Activated T-cell treated with anti-CD3 and anti-CD28 coated beads, Interleukin-2, amount 50 U/mL, for 24 hours (primary cell): ENCODE measurements at regions not wholly inside any gene's neighbourhood (a gene's known extent, or its start where the extent isn't known, plus 50 kb on each side); places are given as distances from the start of the nearest gene placed in this dataset.
"Not testable (repeated sequence)": the region's sequence is repeated elsewhere in the genome, so short reads cannot be mapped to it uniquely, and the experiment has no call there.

Experiments
- DNase-seq: peaks from one replicate; pipeline ENCODE4 v3.0.0-alpha.2; 2020
- H3K27ac Mint-ChIP-seq: 2 replicates; pipeline ENCODE4 v1.8.0; 2020; ENCODE audit warnings: mild to moderate bottlenecking, mixed read lengths
- H3K27me3 Mint-ChIP-seq: 2 replicates; pipeline ENCODE4 v1.8.0; 2020; ENCODE audit warnings: mixed read lengths
- H3K36me3 Mint-ChIP-seq: 2 replicates; pipeline ENCODE4 v1.8.0; 2020; ENCODE audit warnings: low read depth, mixed read lengths
- H3K4me1 Mint-ChIP-seq: 2 replicates; pipeline ENCODE4 v1.8.0; 2020; ENCODE audit warnings: low read depth, mixed read lengths
- H3K4me3 Mint-ChIP-seq: 2 replicates; pipeline ENCODE4 v1.8.0; 2020; ENCODE audit warnings: mild to moderate bottlenecking, moderate library complexity, mixed read lengths
- H3K9me3 Mint-ChIP-seq: 2 replicates; pipeline ENCODE4 v1.8.0; 2020; ENCODE audit warnings: mixed read lengths

- Mint-ChIP-seq H3K4me3 (no peak overlapping the region), H3K9me3 (peaks cover 11% of the 10 kb centered on the region), H3K4me1 (no peaks in the 10 kb centered on the region), H3K36me3 (no peaks in the 10 kb centered on the region), H3K27me3 (no peaks in the 10 kb centered on the region), H3K27ac (no peak overlapping the region)
- DNase-seq = no peak
Observed at GRCh38 chr5:30384171-30384570, 809.3 kb upstream of the CDH6 start.

GRCh38 chr5:30380228-30380627, 813.3 kb upstream of the CDH6 start:
- Mint-ChIP-seq H3K9me3 (peaks cover 9% of the 10 kb centered on the region), H3K27ac (no peak overlapping the region), H3K4me3 (no peak overlapping the region), H3K27me3 (no peaks in the 10 kb centered on the region), H3K36me3 (no peaks in the 10 kb centered on the region), H3K4me1 (no peaks in the 10 kb centered on the region)
- DNase-seq = no peak

- no peaks in the 10 kb centered on the region for H3K36me3 Mint-ChIP-seq
- no peak overlapping the region for H3K27ac Mint-ChIP-seq
- H3K27me3 Mint-ChIP-seq = no peaks in the 10 kb centered on the region
- DNase-seq = no peak
- H3K4me3 Mint-ChIP-seq = no peak overlapping the region
- no peaks in the 10 kb centered on the region for H3K4me1 Mint-ChIP-seq
- peaks cover 15% of the 10 kb centered on the region for H3K9me3 Mint-ChIP-seq
Observed at GRCh38 chr5:30376848-30377247, 816.6 kb upstream of the CDH6 start.

DNA sequence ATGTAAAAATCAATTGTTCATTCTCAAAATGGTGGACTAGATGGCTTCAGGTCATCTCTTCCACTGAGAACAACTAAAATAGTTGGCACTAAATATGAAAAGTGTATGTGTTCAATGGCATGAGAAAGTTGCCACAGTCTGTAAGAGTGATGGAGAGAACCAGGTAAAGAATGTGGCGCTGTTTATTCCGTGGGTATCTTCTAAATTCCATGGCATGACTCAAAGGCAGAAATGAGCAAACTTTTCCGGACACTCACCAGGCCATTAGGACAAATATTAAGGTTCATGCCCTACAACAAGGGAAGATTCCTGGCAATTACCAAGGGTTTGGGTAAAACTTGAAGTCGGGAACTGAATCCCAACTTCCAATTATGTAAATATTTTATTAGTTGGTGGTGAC, 825.4 kb upstream of the CDH6 start:
- Mint-ChIP-seq H3K4me3 (no peak overlapping the region), H3K9me3 (peaks cover 26% of the 10 kb centered on the region), H3K4me1 (no peaks in the 10 kb centered on the region), H3K27ac (no peak overlapping the region), H3K27me3 (no peaks in the 10 kb centered on the region), H3K36me3 (no peaks in the 10 kb centered on the region)
- no peak for DNase-seq

GRCh38 chr5:30365031-30365430, 828.5 kb upstream of the CDH6 start:
- H3K9me3 Mint-ChIP-seq = peaks cover 40% of the 10 kb centered on the region
- H3K4me3 Mint-ChIP-seq, H3K27me3 Mint-ChIP-seq, H3K27ac Mint-ChIP-seq, H3K4me1 Mint-ChIP-seq, DNase-seq, H3K36me3 Mint-ChIP-seq: not testable (repeated sequence)

- Mint-ChIP-seq H3K27ac (no peak overlapping the region), H3K4me1 (no peaks in the 10 kb centered on the region), H3K36me3 (no peaks in the 10 kb centered on the region), H3K4me3 (no peak overlapping the region), H3K27me3 (no peaks in the 10 kb centered on the region), H3K9me3 (peaks cover 20% of the 10 kb centered on the region)
- DNase-seq = no peak
Observed at GRCh38 chr5:30357371-30357770, 836.1 kb upstream of the CDH6 start.

DNA sequence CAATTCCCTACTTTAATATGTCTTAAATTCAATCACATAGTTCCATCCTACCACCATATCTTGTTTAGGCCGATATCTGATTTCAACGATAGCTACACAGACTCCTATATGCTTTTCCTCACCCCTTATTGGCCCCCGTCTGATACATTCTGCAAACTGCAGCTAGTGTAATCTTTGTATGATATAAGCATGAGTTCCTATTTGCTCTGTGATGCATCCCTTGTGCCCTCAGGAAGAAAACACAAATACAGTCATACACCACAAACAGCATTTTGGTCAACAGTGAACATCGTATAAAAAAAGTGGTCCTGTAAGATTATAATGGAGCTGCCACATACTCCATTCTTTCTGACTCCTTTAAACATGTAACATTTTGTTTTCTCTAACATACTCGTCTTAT, 837.8 kb upstream of the CDH6 start:
- H3K27me3 Mint-ChIP-seq = no peaks in the 10 kb centered on the region
- no peak overlapping the region for H3K27ac Mint-ChIP-seq
- H3K4me1 Mint-ChIP-seq = no peaks in the 10 kb centered on the region
- H3K36me3 Mint-ChIP-seq = no peaks in the 10 kb centered on the region
- DNase-seq = no peak
- H3K4me3 Mint-ChIP-seq = no peak overlapping the region
- H3K9me3 Mint-ChIP-seq = peaks cover 11% of the 10 kb centered on the region

GRCh38 chr5:30347858-30348257, 845.6 kb upstream of the CDH6 start:
- no peak overlapping the region for H3K27ac Mint-ChIP-seq
- no peaks in the 10 kb centered on the region for H3K4me1 Mint-ChIP-seq
- no peak for DNase-seq
- H3K9me3 Mint-ChIP-seq = peaks cover 12% of the 10 kb centered on the region
- no peaks in the 10 kb centered on the region for H3K27me3 Mint-ChIP-seq
- no peaks in the 10 kb centered on the region for H3K36me3 Mint-ChIP-seq
- H3K4me3 Mint-ChIP-seq = no peak overlapping the region

DNA sequence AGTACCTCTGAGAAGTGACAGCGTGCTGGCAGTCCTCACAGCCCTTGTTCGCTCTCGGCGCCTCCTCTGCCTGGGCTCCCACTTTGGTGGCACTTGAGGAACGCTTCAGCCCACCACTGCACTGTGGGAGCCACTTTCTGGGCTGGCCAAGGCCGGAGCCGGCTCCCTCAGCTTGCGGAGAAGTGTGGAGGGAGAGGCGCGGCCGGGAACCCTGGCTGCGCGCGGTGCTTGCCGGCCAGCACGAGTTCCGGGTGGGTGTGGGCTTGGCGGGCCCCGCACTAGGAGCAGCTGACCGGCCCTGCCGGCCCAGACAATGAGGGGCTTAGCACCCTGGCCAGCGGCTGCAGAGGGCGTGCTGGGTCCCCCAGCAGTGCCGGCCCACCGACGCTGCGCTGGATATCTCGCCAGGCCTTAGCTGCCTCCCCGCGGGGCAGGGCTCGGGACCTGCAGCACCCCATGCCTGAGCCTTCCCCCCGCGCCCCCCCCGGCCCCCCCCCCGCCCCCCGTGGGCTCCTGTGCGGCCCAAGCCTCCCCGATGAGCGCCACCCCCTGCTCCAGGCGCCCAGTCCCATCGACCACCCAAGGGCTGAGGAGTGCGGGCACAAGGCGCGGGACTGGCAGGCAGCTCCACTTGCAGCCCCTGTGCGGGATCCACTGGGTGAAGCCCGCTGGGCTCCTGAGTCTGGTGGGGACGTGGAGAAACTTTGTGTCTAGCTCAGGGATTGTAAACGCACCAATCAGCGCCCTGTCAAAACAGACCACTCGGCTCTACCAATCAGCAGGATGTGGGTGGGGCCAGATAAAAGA, 847.7 kb upstream of the CDH6 start:
- not testable (repeated sequence) for H3K4me3 Mint-ChIP-seq, H3K36me3 Mint-ChIP-seq, H3K27ac Mint-ChIP-seq, DNase-seq, H3K27me3 Mint-ChIP-seq, H3K4me1 Mint-ChIP-seq
- H3K9me3 Mint-ChIP-seq = peaks cover 14% of the 10 kb centered on the region

DNA sequence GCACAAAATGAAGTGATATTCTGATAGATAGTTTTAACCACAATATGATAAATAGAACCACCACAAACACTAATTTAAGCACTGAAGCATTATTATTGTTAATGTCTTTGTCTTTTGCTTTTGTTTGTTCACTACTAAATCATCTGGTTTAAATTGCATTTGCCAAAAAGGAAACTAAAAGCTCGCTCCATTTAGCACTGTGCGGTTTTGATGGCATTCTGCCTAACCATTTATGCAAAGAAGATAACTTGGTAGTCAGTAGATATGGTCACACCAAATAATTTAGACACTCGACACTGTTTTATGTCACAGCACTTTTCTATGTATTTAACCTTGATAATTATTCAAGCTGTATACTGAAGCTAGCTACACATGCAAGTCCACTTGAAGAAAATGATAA, 849.8 kb upstream of the CDH6 start:
- Mint-ChIP-seq H3K27me3 (no peaks in the 10 kb centered on the region), H3K4me1 (no peaks in the 10 kb centered on the region), H3K4me3 (no peak overlapping the region), H3K27ac (no peak overlapping the region), H3K36me3 (no peaks in the 10 kb centered on the region), H3K9me3 (peaks cover 10% of the 10 kb centered on the region)
- DNase-seq = no peak

DNA sequence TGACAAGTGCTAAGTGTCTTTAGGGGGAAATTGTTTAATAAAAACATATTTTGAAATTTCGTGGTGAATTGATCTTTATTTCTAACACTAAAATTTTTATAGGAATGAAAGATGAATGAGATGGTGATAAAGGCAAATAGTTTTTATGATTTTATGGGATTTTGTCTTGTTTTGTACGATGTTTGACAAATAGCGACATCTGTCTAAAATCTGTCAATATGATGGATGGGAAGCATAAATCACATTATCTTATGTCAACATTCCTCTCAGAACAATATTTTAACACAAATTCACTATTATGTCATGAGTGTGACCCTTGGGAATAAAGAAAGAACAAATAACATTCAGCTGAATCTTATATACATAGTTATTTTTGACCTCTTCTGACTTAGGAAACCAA, 852.0 kb upstream of the CDH6 start:
- no peaks in the 10 kb centered on the region for H3K4me1 Mint-ChIP-seq
- H3K4me3 Mint-ChIP-seq = no peak overlapping the region
- no peak for DNase-seq
- H3K27ac Mint-ChIP-seq = no peak overlapping the region
- peaks cover 13% of the 10 kb centered on the region for H3K9me3 Mint-ChIP-seq
- no peaks in the 10 kb centered on the region for H3K36me3 Mint-ChIP-seq
- H3K27me3 Mint-ChIP-seq = no peaks in the 10 kb centered on the region

DNA sequence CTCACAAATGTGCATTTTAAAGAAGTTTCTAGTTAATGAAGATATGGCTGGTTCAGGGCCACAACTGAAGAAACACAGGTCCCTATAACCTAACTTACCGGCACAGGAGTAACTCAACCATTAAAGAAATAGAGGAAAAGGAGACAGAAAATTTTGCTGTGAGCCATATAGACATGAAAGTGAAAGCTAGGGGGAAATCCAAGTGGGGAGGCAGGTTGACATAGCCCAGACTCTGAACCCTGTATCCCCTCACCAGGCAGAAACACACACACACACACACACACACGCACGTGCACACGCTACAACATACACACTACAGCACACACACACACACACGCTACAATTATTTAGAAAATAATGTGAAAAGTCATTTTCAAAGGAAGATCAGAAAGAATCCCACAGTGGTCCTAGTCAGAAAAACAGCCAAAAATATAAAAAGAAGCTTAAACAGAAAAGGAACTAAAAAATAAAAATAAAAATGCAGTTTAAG, 856.4 kb upstream of the CDH6 start:
- no peak for DNase-seq
- H3K4me3 Mint-ChIP-seq = no peak overlapping the region
- no peaks in the 10 kb centered on the region for H3K36me3 Mint-ChIP-seq
- H3K4me1 Mint-ChIP-seq = no peaks in the 10 kb centered on the region
- peaks cover 17% of the 10 kb centered on the region for H3K9me3 Mint-ChIP-seq
- no peaks in the 10 kb centered on the region for H3K27me3 Mint-ChIP-seq
- no peak overlapping the region for H3K27ac Mint-ChIP-seq

DNA sequence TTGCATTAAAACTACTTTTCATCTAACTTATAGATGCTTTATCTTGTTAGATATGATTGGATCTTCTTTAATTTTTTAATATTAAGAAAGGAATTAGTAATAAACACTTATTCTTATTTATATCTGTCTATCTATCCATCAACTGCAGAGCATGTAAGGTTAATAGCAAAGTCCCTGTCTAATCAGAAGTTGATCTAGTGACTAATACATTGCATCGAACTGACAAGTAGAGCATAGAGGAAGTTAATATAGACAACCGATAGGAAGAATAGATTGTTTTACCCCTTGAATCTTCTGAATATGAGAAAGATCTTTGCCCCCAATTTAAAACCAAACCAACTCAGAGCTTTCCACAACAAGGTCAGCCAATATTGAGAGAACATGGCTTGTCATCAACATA, 862.0 kb upstream of the CDH6 start:
- Mint-ChIP-seq H3K4me1 (no peaks in the 10 kb centered on the region), H3K27ac (no peak overlapping the region)
- DNase-seq = no peak

DNA sequence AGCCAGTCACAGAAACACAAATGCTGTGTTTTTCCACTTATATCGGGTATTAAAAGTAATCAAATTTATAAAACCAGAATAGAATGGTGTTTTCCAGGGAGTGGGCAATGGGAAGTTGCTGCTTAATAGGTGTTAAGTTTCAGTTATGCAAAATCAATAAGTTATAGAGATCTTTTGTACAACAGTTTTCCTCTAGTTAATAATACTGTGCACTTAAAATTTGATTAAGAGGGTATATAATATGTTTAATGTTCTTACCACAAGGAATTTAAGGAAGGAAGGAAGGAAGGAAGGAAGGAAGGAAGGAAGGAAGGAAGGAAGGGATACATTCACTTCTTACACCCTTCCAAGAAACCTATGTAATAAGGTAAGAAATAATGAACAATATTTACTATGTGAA, 867.7 kb upstream of the CDH6 start:
- H3K27me3 Mint-ChIP-seq = no peaks in the 10 kb centered on the region
- peaks cover 8% of the 10 kb centered on the region for H3K9me3 Mint-ChIP-seq
- no peak overlapping the region for H3K4me3 Mint-ChIP-seq
- H3K36me3 Mint-ChIP-seq = no peaks in the 10 kb centered on the region
- no peak for DNase-seq
- no peaks in the 10 kb centered on the region for H3K4me1 Mint-ChIP-seq
- no peak overlapping the region for H3K27ac Mint-ChIP-seq

More for the DNA sequence above, 862.0 kb upstream of the CDH6 start:
- Mint-ChIP-seq H3K4me3 (no peak overlapping the region), H3K36me3 (no peaks in the 10 kb centered on the region), H3K9me3 (peaks cover 13% of the 10 kb centered on the region), H3K27me3 (no peaks in the 10 kb centered on the region)

- no peak overlapping the region for H3K4me3 Mint-ChIP-seq
- no peaks in the 10 kb centered on the region for H3K4me1 Mint-ChIP-seq
- no peaks in the 10 kb centered on the region for H3K27me3 Mint-ChIP-seq
- no peak overlapping the region for H3K27ac Mint-ChIP-seq
- no peaks in the 10 kb centered on the region for H3K36me3 Mint-ChIP-seq
- peaks cover 12% of the 10 kb centered on the region for H3K9me3 Mint-ChIP-seq
- DNase-seq = no peak
Observed at GRCh38 chr5:30324083-30324482, 869.4 kb upstream of the CDH6 start.

GRCh38 chr5:30287890-30288289, 905.6 kb upstream of the CDH6 start:
- Mint-ChIP-seq H3K27ac (no peak overlapping the region), H3K27me3 (no peaks in the 10 kb centered on the region), H3K4me3 (no peak overlapping the region), H3K9me3 (peaks cover 5% of the 10 kb centered on the region), H3K36me3 (no peaks in the 10 kb centered on the region), H3K4me1 (no peaks in the 10 kb centered on the region)
- no peak for DNase-seq
